ENCODE measurements at regions not wholly inside any gene's neighbourhood (a gene's known extent, or its start where the extent isn't known, plus 50 kb on each side); places are given as distances from the start of the nearest gene placed in this dataset.

DNA sequence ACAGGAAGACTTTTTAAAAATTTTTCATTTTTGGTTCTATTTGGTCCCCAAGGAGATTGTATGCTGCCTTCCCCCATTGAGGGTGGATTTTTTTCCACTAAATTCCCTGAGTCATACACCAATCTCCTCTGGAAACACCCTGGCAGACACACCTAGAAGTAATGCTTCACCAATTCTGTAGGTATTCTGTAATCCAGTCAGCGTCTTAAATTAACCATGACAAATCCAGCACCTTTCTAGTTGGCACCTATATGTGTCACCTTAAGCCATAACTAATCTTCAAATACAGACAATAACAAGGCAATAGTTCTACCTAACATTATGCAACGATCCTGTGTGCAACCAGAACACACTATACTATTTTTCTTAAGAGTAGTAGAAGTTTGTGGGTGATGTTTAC lies 459.1 kb upstream of the NDN start:
- TF ChIP-seq POLR2A (IDR thresholded peaks at IDR 0.05; ENCODE audit: borderline replicate concordance, extremely low read depth, insufficient read depth, insufficient read length) (no peak), JUND (IDR thresholded peaks at IDR 0.05) (no peak), ATF3 (IDR thresholded peaks at IDR 0.05) (no peak), FOSL1 (IDR thresholded peaks at IDR 0.05; ENCODE audit: low read depth) (no peak), YY1 (IDR thresholded peaks at IDR 0.05; ENCODE audit: extremely low read depth, insufficient replicate concordance, low read depth, low read length) (no peak), RAD21 (IDR thresholded peaks at IDR 0.05; ENCODE audit: low read depth) (no peak), SIN3A (IDR thresholded peaks at IDR 0.05; ENCODE audit: low read depth) (no peak), SP1 (IDR thresholded peaks at IDR 0.05; ENCODE audit: low read depth) (no peak), CEBPB (IDR thresholded peaks at IDR 0.05; ENCODE audit: low read depth) (no peak), CBX3 (IDR thresholded peaks at IDR 0.05; ENCODE audit: low read depth) (no peak), EZH2 (IDR thresholded peaks at IDR 0.05) (no peak), POLR2AphosphoS5 (IDR thresholded peaks at IDR 0.05; ENCODE audit: low read depth, low read length) (no peak), SRF (IDR thresholded peaks at IDR 0.05; ENCODE audit: low read depth) (no peak), EZH2phosphoT487 (IDR thresholded peaks at IDR 0.05; ENCODE audit: borderline replicate concordance) (no peak), CTCF (IDR thresholded peaks at IDR 0.05 in 2 of 3, conservative IDR thresholded peaks at IDR 0.05 in 1 of 3; ENCODE audit: borderline replicate concordance in 1 of 3, insufficient read depth in 1 of 3, low read depth in 2 of 3, low read length in 2 of 3) (no peak), ELF1 (IDR thresholded peaks at IDR 0.05; ENCODE audit: borderline replicate concordance, low read depth) (no peak)
- TF ChIP-seq, protein P1, sequence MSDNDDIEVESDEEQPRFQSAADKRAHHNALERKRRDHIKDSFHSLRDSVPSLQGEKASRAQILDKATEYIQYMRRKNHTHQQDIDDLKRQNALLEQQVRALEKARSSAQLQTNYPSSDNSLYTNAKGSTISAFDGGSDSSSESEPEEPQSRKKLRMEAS (IDR thresholded peaks at IDR 0.05) = no peak
- Histone ChIP-seq H3K4me2 (ENCODE audit: low read length) (no peak overlapping the region), H3K4me3 (replicated peaks in 1 of 2; ENCODE audit: low read depth in 1 of 2, low read length in 2 of 2) (no peak overlapping the region), H3K79me2 (ENCODE audit: insufficient read depth, low read length) (no peaks in the 10 kb centered on the region), H4K20me1 (ENCODE audit: insufficient read depth) (no peaks in the 10 kb centered on the region), H3K36me3 (ENCODE audit: control insufficient read depth in 1 of 2, insufficient read depth in 2 of 2, low read length in 2 of 2) (no peaks in the 10 kb centered on the region), H3K27ac (ENCODE audit: low read depth, low read length) (no peak overlapping the region), H3K4me1 (ENCODE audit: control insufficient read depth in 1 of 2, insufficient read depth in 2 of 2, low read length in 2 of 2) (no peaks in the 10 kb centered on the region), H2AFZ (ENCODE audit: low read depth, low read length, poor library complexity, severe bottlenecking) (no peak overlapping the region), H3K9me2 (ENCODE audit: insufficient read depth) (no peaks in the 10 kb centered on the region), H3K9me3 (ENCODE audit: control insufficient read depth in 1 of 2, insufficient read depth in 1 of 2, low read depth in 1 of 2, low read length in 2 of 2) (peaks cover 0 to 6% of the 10 kb centered on the region in 2 experiments; a peak in 1 of 4 replicates), H3K27me3 (ENCODE audit: insufficient read depth, low read length) (no peaks in the 10 kb centered on the region), H3K9ac (ENCODE audit: low read length) (no peak overlapping the region)
- POLR2A ChIA-PET = no interaction called here
- no TSS peak for BruUV-seq (replicated peaks)
- RAD21 ChIA-PET (ENCODE audit: low non-redundant PET in 1 of 2, low total read pairs in 2 of 2, uncharacterized antibody in 2 of 2, unreplicated experiment in 2 of 2) = no interaction called here
- intact Hi-C loops (cut with micrococcal nuclease) = no loop called here
- DNase-seq (ENCODE audit: low read depth, low spot score) (no peak), ATAC-seq (no peak)
- CTCF ChIA-PET = no interaction called here

All from HCT116 (cell line).